Left cardiac atrium (tissue), 4 donors: ENCODE measurements at regions not wholly inside any gene's neighbourhood (a gene's known extent, or its start where the extent isn't known, plus 50 kb on each side); places are given as distances from the start of the nearest gene placed in this dataset.

ENCODE experiments used
- ATAC-seq, 2 donors: fragments of 200-7000 bp; cut with Tn5 transposase; one replicate each; pipeline ENCODE4 v1.9.1; 2020; ENCODE audit warnings: mild to moderate bottlenecking in 2 of 2, moderate library complexity in 2 of 2
- DNase-seq: peaks from one replicate; pipeline ENCODE4 v3.0.0-alpha.2; 2020
- intact Hi-C, 2 donors: fragments of 100-400 bp; cut with DNase I; formaldehyde crosslinking; loops; one replicate each; pipeline versions ENCODE4 v1.14.1 to v1.15.1; 2022 to 2023
- donor health status: DM: no; HTN: yes; CAD: no.
- donor health status: DM: no; HTN: yes; CAD: no; lungs with severe emphysema.
- donor health status: DM: yes; HTN: yes; CAD: no.
- donor health status: Dilated cardiomyopathy.

DNA sequence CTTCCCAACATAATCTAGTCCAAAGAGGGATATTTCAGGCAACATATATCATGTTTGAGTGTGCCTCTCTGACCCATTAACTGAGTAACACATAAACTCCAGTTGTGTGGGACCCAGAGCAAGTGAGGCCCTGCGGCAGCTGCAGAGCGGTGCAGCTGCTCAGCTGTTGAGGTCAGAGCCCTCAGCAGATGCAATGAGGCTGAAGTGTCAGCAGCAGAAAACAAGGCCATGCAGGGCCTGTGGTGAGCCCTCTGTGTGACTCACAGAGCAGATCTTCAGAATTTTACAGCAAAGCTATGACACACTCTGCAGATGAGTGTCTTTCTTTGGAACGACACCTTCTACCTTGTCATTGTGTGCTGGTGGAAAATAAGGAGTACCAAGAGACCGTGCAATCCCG, 168.5 kb downstream of the CBLN2 start:
- DNase-seq: no peak
- intact Hi-C loops: no loop called here
- ATAC-seq: no peak

DNA sequence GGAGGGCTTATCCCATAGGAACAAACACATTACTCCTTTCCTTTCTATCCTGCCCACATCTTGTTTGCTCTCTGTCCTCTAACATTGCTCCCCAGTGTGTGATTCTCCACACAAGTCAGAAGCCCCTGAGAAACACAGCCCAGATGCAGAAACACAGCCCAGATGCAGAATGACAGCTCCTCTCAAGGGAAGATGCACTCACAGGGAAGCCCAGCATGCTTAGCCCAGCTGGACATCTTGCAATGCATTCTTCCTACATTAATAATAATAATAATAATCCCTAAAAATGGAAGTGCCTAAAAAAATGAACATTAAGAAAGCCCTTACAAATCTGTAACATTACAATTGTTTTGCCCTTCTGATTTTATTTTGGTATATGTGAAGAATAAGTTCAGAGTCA, 172.1 kb downstream of the CBLN2 start:
- intact Hi-C loops: no loop called here
- DNase-seq: no peak
- ATAC-seq: no peak

DNA sequence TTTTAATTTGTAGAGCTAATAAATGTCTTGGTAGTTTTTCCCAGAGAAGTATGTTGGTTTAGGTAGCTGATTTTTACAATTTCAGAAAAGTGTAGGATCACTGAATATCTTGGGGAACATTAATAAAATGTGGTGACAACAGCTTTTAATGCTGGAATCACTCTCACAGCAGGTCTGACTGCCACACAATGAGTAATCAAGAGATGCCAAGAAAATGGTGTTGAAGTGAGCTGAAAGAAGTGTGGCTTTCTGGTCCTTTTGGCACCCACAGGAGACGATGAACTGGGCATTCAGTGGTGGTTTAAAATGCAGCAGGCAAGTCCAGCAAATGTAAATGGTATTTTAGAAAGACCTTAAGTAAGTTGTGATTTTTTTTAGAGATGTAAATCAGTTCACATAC, 175.8 kb downstream of the CBLN2 start:
- intact Hi-C loops: no loop called here
- DNase-seq: no peak

DNA sequence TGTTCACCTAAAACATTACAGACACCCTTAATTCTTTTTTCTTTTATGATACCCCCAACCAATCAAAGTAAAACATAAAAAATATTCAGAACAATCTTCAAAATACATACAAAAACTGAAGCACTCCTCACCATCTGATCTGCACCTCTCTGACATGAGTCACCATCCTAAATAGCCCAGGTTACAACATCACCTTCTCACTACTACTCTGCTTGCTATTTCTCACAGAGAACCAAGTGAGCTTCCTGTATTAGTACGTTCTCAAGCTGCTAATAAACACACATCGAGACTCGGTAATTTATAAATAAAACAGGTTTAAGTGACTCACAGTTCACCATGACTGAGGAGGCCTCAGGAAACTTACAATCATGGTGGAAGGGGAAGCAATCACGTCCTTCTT, 183.5 kb downstream of the CBLN2 start:
- intact Hi-C loops: no loop called here
- DNase-seq: no peak
- no peak for ATAC-seq

More for the DNA sequence above, 175.8 kb downstream of the CBLN2 start:
- no peak for ATAC-seq

DNA sequence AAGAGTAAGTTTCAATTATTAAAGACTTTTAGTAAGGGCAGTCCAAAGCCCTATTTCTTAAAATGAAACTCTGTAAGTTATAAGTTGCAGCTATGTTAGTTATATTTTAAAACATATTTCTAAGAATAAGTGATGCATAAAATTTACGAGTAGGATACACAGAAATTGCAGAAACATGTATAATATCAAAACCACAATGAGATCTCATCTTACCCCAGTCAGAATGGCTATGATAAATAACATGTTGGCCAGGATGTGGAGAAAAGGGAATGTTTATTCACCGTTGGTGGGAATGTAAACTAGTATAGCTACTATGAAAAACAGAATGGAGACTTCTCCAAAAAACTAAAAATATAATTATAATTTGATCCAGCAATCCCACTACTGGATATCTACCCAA, 201.2 kb downstream of the CBLN2 start:
- intact Hi-C loops: loop anchor here in 1 of 2 donors (10.0 kb wide), 1 partner anchor 58 kb away; no protein-coding TSS in a partner anchor
- DNase-seq (no peak), ATAC-seq (no peak)

DNA sequence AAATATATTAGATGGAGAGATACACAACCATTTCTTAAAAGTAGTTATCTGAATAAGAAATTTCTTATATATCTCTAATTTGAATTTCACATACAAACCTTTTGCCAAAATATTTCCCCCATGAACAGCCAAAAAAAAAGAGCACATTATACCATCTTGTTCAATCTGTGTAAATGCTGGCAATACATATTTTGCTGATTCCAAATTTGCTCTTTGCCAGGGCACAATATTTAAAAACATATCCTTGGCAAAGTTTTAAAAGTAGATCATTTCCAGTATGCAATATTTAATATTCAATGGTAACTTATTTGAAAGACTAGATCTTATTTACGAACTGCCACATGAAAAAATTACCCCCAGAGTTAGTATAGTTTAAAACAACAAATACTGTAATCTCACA, 204.2 kb downstream of the CBLN2 start:
- ATAC-seq (no peak), DNase-seq (no peak)
- intact Hi-C loops: loop anchor here in 1 of 2 donors (10.0 kb wide), 1 partner anchor 55 kb away; no protein-coding TSS in a partner anchor

DNA sequence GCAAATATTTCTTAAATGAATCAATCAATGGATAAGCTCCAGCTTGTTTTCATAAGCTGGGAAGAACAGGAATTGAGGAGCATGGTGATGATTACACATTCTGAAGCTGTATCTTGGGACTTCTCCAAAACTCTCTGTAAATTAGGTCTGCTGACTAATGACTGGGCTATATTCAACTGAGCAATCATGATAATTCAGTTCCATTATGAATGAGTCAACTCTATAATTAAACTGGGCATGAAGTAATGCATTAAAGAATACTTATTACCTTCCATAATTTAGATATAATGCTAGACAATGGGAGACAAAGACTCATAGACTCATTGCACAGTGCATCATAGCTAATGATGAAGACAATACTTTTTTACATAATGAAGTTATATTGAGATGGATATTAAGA, 207.4 kb downstream of the CBLN2 start:
- intact Hi-C loops: no loop called here
- DNase-seq (no peak), ATAC-seq (no peak)

DNA sequence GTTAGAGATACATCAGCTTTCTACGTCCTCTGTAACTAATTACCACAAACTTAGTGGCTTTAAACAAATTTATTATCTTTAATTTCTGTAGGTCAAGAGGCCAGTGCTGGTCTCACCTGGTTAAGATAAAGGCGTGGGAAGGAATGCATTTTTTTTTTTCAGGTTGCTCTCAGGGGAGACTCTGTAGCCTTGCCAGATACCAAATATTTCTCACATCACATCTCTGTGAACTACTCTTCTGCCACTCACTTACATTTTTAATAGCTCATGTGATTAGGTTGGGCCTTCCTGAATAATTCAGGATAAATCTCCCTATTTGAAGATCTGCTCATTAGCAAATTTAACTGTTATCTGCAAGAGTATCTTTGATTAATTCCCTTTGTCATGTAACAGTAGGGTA, 214.6 kb downstream of the CBLN2 start:
- ATAC-seq (no peak), DNase-seq (no peak)
- intact Hi-C loops: no loop called here

DNA sequence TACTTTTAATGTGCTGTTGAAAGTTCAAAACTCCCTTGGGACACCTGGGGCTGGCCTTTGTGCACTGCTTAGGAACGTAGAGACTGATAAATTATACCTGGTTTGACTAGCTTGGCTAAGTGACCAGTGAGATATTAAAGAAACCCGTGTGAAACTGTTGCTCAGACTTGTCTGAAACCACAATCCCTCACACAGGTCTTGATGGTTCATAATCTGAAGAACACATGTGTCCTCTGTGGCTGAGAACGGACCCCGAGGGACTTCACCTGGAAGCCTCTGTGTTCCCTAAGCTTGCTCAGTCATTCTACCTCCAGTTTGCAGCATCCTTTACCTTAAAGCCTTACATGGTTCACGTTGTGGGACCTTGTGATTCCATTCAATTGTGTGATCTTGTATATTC, 218.8 kb downstream of the CBLN2 start:
- no peak for ATAC-seq
- no peak for DNase-seq
- intact Hi-C loops: no loop called here

DNA sequence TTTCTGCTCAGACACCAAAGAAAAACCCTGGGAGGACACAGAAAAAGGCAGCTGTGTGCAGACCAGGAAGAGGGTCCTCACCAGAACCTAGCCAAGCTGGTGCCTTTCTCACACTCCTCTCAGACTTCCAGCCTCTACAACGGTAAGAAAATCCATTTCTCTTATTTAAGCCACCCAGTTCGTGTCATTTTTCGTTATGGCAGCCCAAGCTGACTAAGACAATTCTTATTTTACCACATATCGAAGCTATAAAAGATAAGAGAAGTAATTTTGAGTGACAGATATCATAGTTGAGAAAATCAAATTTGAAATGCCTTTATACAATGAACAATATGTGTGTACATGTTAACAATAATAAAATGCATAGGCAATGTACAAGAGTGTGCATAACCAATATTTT, 219.5 kb downstream of the CBLN2 start:
- DNase-seq (no peak), ATAC-seq (no peak)
- intact Hi-C loops: no loop called here

DNA sequence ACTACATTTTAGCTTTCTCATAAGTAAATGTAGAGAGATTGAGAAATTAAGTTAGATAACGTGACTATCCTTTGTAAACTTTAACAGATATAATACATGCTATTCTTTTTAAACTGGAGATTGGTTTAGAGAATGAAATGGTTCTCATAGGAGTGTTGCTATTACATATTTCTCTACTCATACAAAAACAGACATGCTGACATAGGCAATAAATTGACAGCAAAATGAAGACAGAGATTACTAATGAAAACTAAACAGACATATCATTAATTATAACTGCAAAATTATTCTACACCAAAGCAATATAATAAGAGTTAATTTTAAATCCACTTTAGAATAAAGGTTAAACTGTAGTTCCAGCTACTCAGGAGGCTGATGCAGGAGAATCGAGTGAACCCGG, 227.6 kb downstream of the CBLN2 start:
- DNase-seq: no peak
- no peak for ATAC-seq
- intact Hi-C loops: no loop called here

DNA sequence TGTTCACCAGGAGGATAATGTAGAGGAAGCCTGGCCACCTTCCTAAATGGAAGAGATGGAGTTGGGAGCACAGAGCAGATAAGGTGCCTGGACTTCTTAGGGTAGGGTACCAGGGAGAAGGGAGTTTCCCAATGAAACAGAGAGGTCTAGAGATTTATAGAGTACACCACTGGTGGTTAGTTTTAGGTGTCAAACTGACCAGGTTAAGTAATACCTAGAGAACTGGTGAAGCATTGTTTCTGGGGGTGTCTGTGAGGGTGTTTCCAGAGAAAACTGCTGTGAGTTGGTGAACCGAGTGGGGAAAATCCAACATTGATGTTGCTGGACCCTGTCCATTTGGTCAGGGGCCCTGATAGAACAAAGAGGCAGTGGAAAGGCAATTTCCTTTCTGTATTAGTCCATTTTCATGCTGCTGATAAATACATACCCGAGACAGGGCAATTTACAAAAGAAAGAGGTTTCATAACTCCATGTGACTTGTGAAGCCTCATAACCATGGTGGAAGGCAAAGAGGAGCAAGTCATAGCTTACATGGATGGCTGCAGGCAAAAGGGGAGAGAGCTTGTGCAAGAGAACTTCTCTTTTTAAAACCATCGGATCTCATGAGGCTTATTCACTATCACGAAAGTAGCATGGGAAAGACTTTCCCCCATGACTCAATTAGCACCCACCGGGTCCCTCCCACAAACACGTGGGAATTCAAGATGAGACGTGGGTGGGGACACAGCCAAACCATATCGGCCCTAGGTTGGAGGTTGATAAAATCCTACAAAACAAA, 260.8 kb downstream of the CBLN2 start:
- ATAC-seq (no peak), DNase-seq (no peak)
- intact Hi-C loops: loop anchor here in 1 of 2 donors (10.0 kb wide), 1 partner anchor 61 kb away; no protein-coding TSS in a partner anchor

DNA sequence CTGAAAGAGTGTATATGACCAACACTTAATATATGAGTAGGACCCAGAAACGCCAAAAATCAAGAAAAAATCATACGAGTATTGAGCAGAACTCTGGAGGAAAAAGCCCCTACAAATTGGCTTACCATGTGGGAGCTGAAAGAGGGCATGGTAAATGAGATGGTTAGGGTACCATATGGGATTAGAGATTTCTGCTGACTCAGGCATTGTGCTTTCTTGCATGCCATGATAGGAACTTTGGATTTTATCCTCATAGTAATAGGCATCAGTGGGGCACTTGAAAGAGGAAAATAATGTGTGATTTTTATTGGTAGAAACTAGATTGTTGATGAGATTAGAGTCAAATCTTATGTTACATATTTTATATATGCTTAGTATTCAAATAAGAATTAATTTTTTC, 271.1 kb downstream of the CBLN2 start:
- intact Hi-C loops: no loop called here
- ATAC-seq (no peak), DNase-seq (no peak)

DNA sequence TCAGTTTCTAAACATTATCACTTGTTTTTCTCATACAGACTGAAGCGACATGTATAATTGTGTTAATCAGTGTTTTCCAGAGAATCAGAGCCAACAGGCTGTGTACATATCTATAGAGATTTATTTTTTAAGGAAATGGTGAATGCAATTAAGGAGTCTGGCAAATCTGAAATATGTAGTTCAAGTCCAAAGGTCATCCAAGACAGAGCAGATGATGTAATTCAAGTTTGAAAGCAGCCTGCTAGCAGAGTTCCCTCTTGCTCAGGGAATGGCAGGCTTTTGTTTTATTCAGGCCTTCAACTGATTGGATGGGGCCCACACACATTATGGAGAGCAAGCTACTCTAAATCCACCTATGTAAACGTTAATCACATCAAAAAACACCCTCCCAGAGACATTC, 282.6 kb downstream of the CBLN2 start:
- intact Hi-C loops: no loop called here
- ATAC-seq (no peak), DNase-seq (no peak)

DNA sequence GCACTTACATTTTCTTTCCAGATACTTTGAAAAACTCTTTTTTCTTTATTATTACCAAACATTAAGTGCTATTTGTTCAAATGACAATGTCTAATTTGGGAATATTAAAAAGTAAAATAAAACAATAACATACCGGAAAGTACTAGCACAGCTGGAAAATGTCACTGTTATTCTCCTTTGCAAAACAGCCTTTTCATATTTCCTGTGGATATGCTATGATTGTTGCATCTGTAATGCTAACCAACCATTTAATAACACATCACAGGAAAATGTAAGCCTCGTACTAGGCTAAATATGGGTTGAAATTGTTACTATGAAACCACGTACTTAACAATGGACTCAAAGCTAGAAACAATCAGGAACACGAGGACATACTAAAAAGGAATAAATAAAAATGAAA, 298.1 kb downstream of the CBLN2 start:
- intact Hi-C loops: no loop called here
- DNase-seq (no peak), ATAC-seq (no peak)

DNA sequence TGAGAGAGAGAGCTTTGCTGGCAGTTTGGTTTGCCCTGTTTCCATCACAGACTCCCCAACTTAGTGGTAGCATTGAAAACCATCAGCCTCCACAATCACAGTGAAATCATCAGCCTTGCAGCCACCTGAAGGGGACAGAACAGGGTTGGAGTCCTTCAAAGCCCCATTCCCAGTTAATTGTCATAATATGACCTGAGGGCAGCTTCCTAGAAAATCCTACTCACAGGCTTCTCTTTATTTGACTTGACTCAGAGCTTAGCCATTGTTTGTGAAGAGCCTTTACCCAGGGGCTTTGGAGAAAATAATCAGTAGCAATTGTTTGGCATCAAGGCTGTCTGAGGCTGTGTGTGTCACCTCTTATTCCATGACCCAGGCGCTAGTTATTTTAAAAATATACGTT, 308.7 kb downstream of the CBLN2 start:
- intact Hi-C loops: no loop called here
- ATAC-seq: no peak
- no peak for DNase-seq

DNA sequence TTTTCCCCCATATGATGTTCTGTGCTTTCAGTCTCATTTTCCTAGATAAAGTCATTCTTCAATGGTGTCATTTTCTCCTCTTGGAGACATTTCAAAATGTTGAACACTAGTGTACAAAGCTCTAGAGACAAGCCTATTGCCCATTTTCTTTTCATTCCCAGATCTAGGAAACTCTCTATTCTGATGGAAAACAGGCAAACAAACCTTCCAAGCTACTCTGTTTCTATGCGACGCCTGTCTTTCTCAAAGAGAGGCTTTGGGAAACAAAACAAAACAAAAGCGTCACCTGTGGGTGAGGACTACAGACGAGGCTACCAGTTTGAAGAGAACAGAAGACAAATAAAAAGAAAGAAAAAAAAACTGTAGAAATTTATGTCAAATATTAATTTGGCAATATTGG, 311.0 kb downstream of the CBLN2 start:
- ATAC-seq: no peak
- DNase-seq: no peak
- intact Hi-C loops: no loop called here

DNA sequence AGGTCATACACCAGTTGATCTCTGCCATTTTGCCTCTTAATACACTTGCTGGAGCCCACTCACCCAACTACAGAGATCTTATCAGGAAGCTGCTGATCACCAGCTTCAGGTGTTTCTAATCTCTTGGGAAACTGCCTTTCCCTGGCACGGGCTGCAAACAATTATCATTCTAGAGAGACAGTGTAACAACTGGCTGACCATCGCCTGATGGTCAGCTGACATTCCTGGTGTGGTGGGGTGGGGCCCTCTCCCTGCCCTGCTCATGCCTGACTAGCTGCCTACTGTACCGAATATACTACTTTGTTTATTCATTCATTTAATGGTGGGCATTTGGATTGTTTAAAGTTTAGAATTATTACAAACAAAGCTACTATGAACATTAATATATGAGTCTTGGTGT, 311.5 kb downstream of the CBLN2 start:
- no peak for DNase-seq
- ATAC-seq: no peak
- intact Hi-C loops: no loop called here

DNA sequence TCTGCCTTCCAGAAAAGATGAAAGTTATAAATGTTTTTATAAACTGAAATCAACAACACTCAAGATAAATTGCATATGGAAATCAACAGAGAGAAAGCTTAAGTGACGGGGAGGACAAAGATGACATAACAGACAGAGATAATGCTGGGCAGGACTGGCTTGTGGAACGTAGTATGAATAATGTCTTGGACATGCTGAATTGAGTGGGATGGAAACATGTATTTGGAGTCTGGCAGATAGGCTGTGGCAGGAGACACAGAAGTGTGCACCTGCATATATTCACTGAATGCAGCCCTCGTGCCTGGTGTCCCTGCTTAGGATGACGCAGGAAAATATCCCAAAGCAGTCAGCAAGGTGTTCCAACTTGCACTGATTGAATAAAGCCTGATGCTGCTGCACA, 318.2 kb downstream of the CBLN2 start:
- intact Hi-C loops: no loop called here
- ATAC-seq (no peak), DNase-seq (no peak)

DNA sequence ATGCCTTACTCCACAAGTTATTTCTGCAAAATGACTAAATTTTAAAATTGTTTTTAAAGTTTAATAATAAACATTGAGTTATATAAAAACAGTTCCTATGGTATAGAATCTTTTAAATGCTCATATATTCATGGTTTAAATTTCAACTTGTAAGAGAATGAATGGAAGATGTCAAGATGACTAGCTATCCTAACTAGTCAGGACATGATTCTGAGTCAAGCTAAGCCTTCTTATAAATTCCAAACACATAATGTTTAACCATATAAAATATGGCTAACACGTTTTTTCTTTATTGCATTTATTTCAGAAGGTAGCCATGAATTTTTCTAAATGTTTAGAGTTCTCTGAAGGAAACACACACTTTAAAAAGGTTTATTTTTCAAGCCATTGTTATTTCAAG, 320.4 kb downstream of the CBLN2 start:
- ATAC-seq: no peak
- DNase-seq: no peak
- intact Hi-C loops: no loop called here

DNA sequence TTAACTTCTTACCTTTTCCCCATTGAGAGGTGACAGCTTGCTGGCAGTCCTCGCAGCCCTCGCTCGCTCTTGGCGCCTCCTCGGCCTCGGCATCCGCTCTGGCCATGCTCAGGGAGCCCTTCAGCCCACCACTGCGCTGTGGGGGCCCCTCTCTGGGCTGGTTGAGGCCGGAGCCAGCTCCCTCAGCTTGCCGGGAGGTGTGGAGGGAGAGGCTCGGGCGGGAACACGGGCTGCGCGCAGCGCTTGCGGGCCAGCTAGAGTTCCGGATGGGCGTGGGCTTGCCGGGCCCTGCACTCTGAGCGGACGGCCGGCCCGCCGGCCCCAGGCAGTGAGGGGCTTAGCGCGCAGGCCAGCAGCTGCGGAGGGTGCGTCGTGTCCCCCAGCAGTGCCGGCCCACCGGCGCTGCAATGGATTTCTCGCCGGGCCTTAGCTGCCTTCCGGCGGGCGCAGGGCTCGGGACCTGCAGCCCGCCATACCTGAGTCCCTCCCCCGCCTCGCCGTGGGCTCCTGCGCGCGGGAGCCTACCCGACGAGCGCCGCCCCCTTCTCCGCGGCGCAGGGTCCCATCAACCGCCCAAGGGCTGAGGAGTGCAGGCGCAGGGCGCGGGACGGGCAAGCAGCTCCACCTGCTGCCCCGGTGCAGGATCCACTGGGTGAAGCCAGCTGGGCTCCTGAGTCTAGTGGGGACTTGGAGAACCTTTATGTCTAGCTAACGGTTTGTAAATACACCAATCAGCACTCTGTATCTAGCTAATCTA, 335.0 kb downstream of the CBLN2 start:
- no peak for DNase-seq
- no peak for ATAC-seq
- intact Hi-C loops: no loop called here
